ENCODE measurements at regions not wholly inside any gene's neighbourhood (a gene's known extent, or its start where the extent isn't known, plus 50 kb on each side); places are given as distances from the start of the nearest gene placed in this dataset.

DNA sequence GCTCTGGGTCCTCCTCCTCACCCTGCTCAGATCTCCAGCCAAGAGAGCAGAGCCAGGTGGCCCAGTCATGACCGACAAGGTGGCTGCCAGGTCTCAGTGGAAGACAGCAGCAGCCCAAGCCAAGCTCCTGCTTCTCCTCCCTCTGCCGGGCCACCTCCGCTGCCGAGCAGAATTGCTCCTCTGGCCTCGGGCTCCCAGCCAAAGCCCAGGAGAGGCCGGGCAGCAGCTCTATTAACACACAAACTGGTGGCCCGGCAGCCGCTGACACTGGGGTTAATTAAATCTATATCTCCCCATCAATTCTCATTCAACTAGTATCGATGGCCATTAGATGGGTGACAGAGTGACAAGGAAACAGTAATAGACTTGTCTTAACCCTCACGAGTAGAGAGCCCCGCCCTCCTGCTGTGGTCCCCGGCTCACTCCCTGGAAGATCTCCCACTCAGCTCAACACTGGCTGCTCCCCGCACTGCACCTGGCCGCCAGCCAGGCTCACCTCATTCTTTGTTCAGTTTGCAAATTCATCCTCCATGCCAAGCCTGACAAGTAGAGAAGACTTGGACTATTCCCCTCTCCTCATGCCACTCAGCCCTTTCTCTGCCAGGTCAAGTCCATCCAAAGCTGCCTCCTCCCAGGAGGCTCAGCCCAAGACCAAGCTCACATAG lies 74.1 kb upstream of the UNC5B start:
- TF ChIP-seq, protein P1, sequence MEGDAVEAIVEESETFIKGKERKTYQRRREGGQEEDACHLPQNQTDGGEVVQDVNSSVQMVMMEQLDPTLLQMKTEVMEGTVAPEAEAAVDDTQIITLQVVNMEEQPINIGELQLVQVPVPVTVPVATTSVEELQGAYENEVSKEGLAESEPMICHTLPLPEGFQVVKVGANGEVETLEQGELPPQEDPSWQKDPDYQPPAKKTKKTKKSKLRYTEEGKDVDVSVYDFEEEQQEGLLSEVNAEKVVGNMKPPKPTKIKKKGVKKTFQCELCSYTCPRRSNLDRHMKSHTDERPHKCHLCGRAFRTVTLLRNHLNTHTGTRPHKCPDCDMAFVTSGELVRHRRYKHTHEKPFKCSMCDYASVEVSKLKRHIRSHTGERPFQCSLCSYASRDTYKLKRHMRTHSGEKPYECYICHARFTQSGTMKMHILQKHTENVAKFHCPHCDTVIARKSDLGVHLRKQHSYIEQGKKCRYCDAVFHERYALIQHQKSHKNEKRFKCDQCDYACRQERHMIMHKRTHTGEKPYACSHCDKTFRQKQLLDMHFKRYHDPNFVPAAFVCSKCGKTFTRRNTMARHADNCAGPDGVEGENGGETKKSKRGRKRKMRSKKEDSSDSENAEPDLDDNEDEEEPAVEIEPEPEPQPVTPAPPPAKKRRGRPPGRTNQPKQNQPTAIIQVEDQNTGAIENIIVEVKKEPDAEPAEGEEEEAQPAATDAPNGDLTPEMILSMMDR (IDR thresholded peaks at IDR 0.05) = no peak
- no peak for TF ChIP-seq EP300 (IDR thresholded peaks at IDR 0.05)
- TF ChIP-seq POLR2AphosphoS5 (IDR thresholded peaks at IDR 0.05) = no peak

Data from upper lobe of left lung (tissue), 4 donors.